Fibroblast of the aortic adventitia (primary cell): ENCODE measurements at regions not wholly inside any gene's neighbourhood (a gene's known extent, or its start where the extent isn't known, plus 50 kb on each side); places are given as distances from the start of the nearest gene placed in this dataset.

Experiments
- DNase-seq: peaks from one replicate; pipeline ENCODE4 v3.0.0-alpha.2; 2010; ENCODE audit warnings: low read depth
- H3K4me3 ChIP-seq: 2 replicates; pipeline ENCODE4 v1.5.1; 2011; ENCODE audit warnings: low read depth, mild to moderate bottlenecking, control low read depth, low read length, moderate library complexity
- TF ChIP-seq, protein P1 (sequence below): IDR thresholded peaks from 2 replicates; pipeline ENCODE4 v1.5.1; 2011; ENCODE audit warnings: mild to moderate bottlenecking, low read length, control low read depth, inconsistent platforms; ENCODE audit not compliant: insufficient read depth

DNA sequence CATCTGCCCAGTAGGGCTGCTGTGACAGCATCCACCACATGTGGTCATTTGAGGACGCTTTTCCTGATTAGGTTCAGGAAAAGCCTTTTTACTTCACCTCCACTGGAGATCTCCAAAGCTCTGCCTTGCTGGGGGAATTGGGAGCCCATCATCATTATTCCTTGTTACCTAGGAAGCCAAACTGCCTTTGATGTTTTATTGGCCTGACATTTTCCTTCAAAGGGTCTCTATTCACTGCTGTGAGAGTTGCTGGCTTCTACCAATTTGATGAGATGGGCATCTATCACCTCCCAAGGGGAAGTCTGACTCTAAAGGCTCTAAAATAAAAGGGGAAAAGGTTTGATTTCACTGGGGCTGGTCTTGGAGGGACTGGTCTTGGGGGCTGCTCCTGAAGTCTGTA is 678.6 kb downstream of the PTPRU start:
- no peak overlapping the region for H3K4me3 ChIP-seq
- no peak for DNase-seq
- TF ChIP-seq, protein P1, sequence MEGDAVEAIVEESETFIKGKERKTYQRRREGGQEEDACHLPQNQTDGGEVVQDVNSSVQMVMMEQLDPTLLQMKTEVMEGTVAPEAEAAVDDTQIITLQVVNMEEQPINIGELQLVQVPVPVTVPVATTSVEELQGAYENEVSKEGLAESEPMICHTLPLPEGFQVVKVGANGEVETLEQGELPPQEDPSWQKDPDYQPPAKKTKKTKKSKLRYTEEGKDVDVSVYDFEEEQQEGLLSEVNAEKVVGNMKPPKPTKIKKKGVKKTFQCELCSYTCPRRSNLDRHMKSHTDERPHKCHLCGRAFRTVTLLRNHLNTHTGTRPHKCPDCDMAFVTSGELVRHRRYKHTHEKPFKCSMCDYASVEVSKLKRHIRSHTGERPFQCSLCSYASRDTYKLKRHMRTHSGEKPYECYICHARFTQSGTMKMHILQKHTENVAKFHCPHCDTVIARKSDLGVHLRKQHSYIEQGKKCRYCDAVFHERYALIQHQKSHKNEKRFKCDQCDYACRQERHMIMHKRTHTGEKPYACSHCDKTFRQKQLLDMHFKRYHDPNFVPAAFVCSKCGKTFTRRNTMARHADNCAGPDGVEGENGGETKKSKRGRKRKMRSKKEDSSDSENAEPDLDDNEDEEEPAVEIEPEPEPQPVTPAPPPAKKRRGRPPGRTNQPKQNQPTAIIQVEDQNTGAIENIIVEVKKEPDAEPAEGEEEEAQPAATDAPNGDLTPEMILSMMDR: no peak

DNA sequence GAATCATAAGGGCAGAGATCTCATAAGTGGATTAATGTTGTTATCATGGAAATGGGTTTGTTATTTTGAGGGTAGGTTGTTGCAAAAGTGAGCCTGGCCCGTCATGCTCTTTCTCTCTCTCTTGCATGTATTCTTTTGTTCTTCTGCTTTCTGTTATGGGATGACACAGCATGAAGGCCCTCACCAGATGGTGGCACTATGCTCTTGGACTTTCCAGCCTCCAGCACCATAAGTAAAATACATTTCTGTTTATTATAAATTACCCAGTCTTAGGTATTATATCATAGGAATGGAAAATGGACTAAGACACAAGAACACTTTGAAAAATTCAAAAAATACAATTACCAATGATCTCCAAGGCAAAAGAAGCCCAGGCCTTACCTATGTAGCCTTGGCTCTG is 676.1 kb downstream of the PTPRU start:
- peak; percentile 63 for DNase-seq
- TF ChIP-seq, protein P1: peak; percentile 50
- H3K4me3 ChIP-seq: no peak overlapping the region

DNA sequence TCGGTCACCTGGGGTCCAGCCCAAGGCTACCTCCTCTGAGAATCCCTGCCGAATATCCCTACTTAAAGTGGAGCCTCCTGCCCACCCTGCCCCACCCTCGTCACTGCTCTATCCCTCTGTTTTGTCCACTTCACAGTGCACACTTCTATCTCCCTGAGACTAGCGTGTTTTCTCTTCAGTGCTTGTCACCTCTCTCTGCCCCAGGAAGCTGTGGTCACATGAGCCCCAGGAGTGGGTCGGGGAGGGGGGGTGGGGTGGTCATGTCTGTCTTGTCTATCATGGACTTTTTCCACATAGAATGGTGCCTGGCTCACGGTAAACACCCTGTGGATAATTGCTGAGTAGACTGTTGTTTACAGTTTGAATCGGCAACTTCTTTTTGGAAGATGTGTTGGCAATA is 673.6 kb downstream of the PTPRU start:
- no peak for DNase-seq
- H3K4me3 ChIP-seq: no peak overlapping the region
- TF ChIP-seq, protein P1: no peak

DNA sequence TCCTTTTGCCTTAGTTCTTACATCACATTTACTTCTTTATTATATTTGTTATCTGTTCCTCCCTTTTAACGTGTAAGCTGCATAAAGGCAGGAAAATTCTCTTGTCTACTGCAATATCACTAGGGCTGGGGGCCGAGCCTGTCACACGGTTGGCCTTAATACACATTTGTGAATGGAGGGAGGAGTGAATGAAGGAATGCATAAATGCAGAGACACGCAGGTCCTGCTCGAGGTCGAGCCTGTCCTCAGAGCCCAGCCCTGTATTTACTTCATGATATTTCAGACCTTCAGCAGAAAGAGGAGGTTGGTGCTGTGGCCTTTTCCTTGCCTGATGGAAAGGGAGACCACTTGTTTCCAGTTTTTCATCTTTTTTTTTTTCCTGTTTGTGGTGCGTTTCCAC is 671.3 kb downstream of the PTPRU start:
- TF ChIP-seq, protein P1: no peak
- no peak for DNase-seq
- H3K4me3 ChIP-seq: no peak overlapping the region

DNA sequence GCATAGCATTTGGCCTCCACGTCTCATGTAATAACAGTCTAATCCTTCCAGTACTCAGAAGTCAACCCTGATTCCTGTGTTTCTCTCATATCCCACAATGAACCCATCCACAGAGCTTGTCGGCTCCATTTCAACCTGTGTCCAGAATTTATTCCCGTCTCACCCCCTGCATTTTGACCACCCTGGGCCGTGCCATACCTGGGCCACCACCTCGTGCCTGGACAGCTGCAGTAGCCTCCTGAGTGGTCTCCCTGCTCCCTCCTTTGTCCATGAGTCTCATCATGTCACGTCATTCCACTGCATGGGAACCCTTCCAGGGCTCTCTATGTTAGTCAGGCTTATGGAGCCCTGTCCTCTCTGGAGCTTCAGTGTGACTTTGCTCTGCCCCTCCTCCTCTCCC is 670.6 kb downstream of the PTPRU start:
- TF ChIP-seq, protein P1: no peak
- H3K4me3 ChIP-seq: no peak overlapping the region
- no peak for DNase-seq

DNA sequence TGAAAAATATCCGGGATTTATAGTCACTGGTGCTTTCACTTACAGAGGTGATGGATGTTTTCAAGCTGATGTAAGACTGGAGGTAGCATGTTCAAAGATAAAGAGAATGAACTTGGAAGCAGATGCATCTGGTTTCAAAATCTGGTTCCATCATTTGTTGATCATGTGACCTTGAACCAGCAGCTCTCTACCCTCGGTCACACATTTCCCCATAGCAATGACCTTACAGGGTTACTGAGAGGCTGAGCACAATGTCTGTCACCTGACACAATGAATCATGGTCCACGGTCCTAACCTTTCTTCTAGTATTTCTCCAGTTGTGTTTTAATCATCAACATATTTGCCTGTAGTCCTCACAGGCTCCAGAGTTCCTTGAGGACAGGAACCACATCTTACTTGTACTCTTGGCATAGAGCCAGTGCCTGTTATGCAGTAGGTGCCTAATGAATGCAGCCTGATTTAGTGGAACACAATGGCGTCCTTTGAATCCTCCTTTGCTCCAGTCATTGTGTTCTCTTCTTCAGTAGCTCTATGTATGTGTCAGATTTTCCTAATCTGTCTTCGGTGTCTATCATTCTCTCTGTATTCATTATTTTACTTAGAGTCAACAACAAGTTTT is 667.3 kb downstream of the PTPRU start:
- TF ChIP-seq, protein P1: no peak
- DNase-seq: no peak
- H3K4me3 ChIP-seq: no peak overlapping the region

DNA sequence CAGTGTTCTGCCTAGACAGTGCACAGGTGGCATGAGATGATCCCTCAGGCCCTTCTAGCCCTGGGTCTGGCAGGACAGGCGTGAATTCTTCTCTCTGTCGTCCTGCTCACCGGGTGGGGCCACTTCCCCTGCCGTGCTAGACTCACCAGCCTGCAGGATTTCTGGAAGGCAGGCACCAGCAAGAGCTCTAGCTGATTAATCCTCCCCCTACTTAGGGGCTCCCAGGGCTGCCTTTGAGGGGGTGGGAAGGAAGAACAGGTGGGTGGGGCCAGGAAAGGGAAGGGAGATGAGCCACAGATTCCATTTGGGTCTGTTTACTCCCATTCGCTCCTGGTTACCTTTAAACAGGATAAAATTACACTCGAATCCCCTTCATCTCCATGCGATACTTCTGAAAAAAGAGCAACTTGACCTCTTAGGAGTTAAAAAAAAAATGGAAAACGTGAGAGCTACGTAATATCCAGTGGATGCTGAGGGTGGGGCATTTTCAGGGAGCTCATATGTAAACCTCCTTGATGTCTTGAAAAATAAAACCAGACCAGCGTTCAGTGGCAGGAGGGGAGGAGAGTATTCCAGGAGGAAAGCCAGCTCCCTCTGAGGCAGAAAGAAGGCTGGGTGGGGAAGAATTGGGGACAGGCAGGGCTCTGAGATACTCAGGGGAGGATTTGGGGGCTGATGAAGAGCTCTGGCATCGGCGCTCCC is 665.5 kb downstream of the PTPRU start:
- DNase-seq: no peak
- TF ChIP-seq, protein P1: no peak
- H3K4me3 ChIP-seq: no peak overlapping the region
